Tongue (tissue), 1 donor: ENCODE measurements at regions not wholly inside any gene's neighbourhood (a gene's known extent, or its start where the extent isn't known, plus 50 kb on each side); places are given as distances from the start of the nearest gene placed in this dataset.
"Not testable (repeated sequence)": the region's sequence is repeated elsewhere in the genome, so short reads cannot be mapped to it uniquely, and the experiment has no call there.

ENCODE experiments used
- DNase-seq: peaks from one replicate; pipeline ENCODE4 v3.0.0-alpha.2; 2015

DNA sequence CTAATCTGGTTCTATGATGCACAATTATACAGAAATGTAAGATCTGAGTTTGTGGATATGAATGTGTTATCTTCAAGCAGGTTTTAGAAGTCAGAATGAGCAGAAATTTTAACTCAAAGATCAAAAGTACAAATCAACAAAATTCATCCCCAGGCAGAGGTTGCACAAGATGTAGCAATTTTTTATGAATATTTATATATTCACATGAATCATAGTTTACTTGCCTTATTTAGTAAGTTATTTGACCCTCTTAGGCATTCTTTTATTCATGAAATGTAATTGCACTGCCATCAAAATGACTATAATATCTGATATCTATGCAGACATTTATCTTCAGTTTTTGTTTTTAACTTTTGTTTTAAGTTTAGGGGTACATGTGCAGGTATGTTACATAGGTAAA is 103.1 kb upstream of the DAZL start:
- no peak for DNase-seq

DNA sequence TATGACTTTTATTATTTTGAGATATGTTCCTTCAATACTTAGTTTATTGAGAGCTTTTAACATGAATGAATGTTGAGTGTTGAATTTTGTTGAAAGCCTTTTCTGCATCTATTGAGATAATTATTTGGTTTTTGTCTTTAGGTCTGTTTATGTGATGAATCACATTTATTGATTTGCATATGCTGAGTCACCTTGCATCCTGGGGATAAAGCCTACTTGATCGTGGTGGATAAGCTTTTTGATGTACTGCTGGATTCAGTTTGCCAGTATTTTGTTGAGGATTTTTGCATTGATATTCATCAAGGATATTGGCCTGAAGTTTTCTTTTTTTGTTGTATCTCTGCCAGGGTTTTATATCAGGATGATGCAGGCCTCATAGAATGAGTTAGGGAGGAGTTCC is 106.5 kb upstream of the DAZL start:
- DNase-seq, result not testable (repeated sequence)

DNA sequence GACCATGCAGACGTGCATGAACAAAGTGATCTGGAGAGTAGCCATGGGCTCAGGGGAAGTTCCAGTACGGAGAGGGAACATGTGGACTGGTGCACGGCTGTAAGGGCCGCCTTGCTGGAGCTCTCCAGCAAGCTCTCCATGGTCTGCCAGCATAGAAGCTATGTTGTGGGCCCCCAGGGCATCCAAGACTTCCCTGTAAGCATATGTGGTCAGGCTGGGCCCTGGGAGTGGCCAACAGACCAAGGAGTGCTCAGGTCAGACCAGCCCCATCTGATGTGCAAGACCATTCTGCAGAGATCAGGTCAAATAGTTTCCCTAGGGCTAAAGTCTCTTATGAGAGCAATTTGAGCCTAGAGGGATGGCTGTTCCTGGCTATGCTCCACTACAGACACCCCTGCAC is 110.1 kb upstream of the DAZL start:
- no peak for DNase-seq

DNA sequence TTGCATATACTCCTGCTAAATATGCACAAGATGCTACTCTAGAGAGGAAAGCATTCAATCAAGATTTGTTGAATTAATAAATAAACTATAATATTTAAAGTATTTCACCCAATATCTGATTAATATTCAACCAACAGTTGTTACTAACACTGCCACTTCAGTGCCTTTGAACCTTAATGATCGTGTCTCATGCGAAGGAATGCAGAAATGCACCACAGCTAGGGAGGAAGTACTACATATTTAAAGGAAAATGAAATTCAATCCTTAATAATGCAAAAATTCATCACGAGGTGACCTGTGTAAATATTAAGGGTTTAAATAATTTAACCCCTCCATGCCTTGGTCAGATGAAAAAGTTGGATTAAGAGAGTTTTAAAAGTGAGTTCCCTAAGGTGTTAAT is 114.2 kb upstream of the DAZL start:
- DNase-seq, result no peak

DNA sequence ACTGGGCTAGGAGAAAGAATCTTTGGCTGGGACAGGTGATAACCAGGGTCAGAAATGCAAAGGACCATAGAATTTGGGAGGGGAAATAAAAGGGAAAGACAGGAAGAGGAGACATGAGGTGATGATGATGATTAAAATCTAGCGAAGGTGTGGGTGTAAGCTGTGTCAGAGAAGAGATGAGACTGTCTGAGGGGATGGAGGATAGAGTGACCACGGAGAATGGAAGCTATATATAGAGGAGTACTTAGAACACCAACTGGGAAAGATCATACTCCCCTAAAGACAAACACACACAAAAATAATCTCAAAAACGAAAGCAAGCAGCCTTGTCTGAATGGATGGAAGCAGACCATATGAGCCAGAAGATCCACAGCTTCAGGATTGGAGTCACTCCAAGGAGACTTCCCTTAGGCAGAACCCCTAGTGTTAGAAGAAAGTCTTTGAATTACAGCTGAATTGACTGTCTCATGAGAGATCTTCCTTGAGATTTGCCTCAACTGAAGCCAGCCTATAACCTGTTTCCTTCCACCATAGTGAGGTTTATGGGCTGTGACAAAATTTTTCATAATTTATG is 115.2 kb upstream of the DAZL start:
- peak; percentile 18 for DNase-seq

DNA sequence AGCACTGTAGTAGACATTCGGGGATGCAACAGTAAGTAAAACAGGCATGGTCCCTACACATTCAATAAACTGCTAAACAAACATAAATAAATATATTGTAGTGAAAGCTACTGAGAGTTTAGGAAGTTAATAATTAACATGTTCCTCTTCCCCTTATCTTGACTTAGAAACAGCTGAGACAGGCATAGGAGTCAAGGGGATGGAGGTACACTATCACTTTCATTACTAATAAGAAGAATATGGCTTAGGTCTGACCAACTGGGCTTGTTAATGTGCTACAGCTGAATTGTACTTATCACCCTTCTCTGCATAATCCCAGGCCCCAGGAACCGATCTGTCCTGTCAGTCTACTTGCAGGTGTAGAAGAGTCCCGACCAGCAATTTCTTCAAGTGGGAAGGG is 116.3 kb upstream of the DAZL start:
- DNase-seq, result no peak

DNA sequence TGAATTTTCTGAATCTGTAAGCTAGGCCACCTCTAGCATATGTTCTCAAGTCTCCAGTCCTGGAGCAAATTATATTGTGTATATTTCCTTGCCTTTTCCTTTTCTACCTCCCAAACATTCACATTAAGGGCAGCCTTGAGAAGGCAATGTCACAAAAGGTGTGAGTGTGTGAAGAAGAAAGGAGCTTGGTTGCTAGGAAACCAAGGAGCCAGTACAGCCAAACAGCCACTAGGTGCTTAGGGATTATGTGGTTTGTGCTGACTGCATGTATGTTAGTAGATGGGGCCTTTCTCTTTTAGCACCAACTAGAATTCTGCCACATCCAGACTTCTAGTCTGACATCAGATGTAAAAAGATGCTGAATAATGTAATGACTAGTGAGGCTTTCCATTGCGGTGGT is 118.8 kb upstream of the DAZL start:
- DNase-seq, result no peak

DNA sequence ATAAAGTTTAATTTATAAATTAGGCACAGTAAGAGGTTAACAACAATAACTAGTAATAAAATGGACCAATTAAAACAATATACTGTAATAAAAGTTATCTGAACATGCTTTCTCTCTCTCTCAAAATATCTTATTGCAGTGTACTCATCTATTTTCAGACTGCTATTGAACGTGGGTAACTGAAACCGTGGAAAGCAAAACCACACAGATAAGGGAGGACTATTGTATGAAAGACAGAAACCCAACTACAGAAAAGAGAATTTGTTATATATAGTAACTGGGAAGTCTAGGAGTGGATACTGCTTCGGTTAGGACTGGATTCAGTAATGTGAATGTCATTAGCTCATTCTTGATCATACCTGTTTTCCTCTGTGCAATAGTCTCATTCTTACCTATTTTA is 119.3 kb upstream of the DAZL start:
- DNase-seq, result no peak

DNA sequence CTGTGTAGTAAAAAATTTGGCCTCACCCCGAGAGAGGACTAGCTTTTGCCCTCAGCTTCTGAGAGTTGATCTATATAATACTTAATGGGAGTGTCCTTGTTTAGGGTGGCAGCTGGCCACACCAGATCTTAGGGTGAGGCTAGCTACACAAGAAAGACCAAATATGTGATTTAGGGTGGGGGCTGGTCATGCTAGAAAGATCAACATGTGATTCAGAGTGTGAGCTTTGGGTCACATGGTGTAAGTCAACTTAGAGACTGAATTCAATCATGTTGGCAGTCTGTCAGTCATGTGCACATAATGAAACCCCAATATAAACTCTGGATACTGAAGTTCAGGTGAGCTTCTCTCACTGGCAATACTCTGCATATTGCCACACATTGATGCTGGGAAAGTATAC is 120.7 kb upstream of the DAZL start:
- DNase-seq, result no peak

DNA sequence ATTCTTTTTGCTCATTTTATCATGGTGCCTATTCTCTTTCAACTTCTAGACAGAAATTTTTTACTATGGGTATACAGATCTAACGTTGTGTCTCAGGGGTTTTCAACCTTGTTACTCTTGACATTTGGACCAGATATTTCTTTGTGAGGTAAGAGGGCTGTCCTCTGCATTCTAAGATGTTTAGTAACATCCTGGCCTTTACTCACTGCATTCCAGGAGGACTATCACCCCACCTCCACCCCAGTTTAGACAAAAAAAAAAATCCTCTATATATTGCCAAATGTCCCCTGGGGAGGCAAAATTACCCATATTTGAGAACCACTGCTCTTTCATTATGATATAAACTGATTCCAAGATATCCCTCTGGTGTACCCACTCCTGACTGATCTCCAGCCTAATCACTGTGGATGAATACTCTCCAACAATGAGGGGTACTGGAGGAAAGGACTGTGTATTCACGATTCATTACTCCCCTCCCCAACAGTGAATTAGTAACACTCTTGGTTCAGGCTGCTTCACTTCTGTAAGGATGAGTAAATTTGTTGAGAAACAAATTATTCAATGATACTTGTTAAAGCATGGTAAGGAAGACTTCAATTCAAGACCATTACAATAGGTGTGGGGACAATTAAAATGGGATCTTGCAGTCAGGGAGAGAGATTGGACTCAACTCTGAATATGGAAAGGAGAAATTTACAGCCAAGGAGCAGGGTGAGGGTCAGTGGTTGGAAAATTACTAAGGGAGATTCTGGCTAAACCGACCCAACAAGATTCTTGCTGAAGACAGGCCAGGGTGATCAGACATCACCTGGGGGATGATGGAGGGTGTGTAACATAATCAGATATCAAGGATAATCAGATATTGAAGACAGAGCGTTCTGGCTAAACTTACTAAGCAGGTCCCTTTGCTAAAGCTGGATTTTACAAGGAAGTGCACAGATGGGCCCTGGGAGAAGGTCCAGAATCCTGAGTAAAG is 123.8 kb upstream of the DAZL start:
- no peak for DNase-seq

DNA sequence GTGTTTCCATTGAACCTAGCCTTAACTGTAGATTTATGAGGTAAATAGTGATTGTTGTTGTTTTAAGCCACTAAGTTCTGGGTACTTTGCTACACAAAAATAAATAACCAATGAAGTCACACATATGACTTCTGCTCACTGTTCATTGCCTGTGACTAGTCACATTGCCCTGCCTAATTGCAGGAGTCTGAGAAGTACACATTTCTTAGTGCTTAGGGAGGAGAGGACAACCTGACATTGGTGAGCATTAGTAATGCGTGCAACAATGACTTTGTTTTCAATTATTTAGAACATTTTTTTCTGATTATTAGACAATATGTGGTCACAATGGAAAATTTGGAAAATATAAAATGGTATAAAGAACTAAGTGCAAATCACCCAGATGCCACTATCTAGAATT is 133.2 kb upstream of the DAZL start:
- no peak for DNase-seq

DNA sequence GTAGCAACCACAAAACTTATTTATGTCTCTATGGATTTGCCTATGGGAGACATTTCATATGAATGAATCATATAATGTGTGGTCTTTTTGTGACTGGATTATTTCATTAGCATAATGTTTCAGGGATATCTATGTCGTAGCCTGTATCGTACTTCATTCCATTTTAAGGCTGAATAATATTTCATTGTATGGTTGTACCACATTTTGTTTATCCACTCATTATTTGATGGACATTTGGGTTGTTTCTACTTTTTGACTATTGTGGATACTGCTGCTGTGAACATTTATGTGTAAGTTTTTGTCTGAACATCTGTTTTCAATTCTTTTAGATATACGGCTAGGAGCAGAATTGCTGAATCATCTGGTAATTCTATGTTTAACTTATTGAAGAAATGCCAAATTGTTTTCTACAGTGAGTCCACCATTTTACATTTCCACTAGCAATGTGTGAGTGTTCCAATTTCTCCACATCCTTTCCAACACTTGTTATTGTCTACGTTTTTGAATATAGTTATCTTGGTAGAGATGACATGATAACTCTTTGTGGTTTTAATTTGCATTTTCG is 134.4 kb upstream of the DAZL start:
- no peak for DNase-seq

DNA sequence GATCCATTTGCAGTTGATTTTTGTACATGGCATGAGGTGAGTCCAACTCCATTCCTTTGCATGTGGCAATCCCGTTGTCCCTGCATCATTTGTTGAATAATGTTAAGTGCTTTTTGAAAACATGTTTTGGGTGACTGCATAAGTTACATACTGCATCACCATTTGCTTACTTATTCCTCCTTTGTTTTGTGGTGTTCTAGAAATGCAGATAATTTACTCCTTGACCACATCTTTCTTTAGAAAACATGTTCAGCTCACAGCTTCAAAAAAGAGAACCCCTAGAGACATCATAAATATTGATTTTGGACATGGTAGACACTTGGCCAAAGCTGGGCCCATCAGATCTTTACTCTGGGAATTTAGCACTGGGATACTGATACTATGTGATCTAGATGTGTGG is 135.3 kb upstream of the DAZL start:
- DNase-seq, result no peak

DNA sequence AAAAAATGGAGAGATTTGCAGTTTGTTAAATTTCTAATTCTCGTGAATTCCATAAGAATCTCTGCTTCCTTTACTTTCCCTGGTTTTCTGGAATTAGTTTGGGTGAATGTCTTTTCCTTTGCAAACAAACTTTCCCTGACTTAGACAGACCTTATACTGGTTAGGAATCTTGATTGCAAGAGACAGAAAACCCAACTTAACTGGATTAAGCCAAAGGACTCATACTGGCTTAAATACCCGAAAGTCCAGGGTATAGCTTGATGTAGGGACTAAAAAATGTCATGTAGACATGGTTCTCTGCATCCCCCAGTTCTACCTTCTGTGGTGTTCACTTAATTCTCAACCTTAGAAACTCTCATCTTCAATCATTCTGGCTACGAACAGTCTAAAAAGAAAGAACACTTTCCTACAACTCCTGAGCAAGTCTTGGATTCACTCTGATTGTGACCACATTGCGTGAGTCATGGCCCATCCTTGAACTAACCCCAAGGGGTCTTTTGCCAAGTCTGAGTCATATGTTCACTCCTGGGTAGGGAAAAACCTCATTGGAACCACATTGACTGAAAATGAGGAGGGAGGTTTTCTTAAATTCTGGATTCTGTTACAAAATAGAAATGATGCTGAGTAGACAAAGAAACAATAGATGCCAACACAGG is 136.0 kb upstream of the DAZL start:
- no peak for DNase-seq

DNA sequence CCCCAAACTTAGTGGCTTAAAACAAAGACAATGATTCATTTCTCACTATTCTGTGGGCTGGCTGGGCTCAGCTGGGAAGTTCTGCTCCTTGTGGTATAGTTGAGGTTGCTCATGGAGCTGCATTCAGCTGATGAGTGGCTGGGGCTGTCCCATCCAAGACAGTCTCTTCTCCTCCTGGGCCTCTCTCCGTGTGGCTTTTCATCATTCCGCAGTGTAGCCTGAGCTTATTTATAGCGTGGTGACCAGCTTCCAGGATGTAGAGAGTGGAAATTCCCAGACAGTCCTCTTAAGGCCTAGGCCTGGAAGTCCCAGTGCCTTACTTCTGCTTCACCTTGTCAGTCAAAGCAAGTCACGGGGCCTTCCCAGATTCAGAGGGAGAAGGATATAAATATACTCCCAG is 136.7 kb upstream of the DAZL start:
- peak; percentile 69 for DNase-seq

DNA sequence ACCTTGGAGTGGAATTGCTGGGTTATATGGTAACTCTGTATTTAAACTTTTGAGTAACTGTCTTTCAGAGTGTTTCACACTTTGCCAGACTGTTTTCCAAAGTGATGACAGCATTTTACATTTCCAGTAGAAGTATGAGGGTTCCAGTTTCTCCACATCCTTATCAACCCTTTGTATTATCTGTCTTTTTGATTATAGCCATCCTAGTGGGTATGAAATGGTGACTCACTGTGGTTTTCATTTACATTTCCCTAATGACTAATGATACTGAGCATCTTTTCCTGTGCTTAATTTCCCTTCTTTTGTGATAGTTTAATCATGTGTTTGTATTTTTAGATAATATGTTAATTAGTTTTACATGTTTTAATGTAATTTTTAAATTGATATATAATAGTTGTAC is 138.1 kb upstream of the DAZL start:
- no peak for DNase-seq

DNA sequence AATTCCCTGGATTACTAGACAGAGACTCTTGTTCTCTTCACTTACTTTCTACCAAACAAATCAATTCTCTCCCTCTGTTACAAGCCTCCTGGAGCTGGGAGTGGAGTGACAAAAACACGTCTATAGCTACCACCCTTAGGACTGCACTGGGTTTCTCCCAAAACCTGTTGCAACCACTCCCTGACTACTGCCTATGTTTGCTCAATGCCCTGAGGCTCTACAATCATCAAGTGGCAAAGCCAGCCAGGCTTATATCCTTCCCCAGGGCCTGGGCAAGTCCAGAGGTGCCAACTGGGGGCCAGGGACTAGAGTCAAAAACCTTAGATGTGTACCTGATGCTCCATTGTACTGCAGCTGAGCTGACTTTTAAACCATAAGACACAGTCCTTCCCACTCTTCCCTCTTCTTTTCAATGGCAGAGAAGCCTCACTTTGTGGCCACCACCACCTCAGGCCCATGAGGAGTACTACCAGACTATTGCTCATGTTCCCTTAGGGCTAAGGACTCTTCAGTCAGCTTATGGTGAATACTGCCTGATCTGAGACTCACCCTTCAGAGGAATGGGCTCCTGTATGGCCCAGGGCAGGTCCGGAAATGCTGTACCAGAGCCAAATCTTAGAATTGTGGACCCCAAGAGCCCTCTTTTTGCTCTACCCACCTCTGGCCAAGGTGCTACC is 125.4 kb upstream of the PLCL2 start:
- DNase-seq, result no peak

DNA sequence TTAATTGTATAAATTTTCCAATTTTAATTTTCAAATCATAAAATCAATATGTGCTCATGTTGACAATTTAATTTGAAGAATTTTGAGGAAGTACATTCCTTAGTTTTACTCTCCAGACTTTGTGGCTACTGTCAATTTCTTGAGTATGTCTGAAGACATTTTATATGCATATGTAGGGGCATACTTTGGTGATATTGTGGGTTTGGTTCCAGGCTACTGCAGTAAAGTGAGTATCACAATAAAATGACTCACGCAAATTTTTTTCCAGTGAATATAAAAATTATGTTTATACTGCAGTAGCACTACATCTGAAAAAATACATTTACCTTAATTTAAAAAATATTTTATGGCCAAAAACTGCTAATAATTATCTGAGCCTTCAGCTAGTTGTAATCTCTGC is 123.2 kb upstream of the PLCL2 start:
- DNase-seq, result no peak

DNA sequence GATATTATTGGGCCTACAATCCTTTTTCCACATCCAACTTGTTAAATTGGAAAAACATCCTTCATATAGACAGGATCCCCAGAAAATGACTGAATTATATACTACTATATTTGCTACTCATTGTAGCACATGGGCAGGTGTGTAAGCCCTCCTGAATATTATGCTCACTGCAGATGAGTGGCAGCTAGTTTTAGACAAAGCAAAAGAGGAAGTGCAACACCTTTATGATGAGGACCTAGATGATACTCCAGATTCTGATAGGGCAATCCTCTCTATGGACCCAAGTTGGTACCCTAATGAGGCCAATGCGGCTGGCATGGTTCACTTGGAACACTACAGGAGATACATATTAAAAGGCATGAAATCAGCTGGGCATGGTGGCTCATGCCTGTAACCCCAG is 119.1 kb upstream of the PLCL2 start:
- no peak for DNase-seq

DNA sequence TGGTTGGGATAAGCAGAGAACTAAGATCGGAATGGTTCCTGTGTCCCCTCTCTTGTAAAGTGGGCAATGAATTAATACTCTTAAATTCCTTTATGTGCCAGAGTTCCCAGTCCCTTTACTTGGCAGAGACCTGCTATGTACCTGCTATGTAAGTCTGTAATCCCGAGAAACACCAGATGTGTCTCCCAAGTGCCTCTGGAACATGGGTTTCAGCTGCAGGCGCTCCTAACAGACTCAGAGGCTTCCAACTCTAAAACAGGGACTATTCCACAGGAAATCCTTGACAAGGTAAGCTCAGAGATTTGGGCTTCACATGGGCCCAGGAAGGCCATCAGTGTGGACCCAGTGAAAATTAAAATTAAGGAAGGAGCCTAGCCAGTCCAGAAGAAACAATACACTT is 117.7 kb upstream of the PLCL2 start:
- DNase-seq, result peak; percentile 20

DNA sequence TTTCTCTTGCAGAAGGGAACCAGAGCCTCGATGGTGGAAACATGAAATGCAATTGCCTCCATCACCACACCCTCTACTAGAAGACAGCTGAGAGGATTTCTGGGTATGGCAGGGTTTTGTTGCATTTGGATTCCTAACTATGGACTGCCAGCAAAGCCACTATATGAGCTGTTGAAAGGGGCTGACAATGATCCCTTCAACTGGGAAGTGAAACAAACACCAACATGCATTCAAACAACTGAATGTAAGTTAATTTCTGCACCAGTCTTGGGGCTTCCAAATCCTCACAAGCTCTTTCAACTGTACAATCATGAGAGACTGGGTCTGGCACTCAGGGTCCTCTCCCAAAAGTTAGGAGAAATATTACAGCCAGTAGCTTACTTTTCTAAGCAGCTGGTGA is 116.7 kb upstream of the PLCL2 start:
- DNase-seq, result peak; percentile 36

DNA sequence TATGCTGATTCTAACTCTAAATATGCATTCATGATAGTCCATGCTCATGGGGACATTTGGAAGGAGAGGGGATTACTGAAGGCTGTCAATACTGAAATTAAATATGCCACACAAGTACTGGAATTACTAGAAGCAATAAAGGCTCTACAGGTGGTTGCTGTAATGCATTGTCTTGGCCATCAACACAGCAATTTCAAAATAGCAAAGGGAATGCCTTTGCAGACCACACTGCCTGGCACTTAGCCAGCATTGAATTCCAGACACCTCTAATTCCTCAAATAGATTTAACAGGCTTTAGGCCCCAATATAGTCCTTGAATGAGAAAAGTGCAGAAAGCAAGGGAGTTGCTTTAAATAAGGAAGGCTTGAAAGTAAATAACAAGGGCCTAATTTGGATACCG is 115.8 kb upstream of the PLCL2 start:
- peak; percentile 61 for DNase-seq

DNA sequence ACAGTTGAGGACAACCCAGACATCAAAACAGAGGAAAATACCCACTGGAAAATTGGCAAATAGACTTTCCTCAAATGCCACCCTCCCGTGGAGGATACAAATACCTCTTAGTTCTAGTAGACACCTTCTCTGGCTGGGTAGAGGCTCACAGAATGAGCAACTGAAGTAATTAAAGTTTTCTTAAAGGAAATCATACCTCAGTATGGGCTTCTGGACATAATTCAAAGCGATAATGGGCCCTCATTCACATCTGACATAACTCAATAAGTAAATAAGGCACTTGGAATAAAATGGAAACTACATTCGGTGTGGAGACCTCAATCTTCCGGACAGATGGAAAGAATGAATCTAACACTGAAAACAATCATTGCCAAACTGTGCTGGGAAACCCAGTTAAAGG is 115.2 kb upstream of the PLCL2 start:
- DNase-seq, result no peak
